ENCODE measurements at regions not wholly inside any gene's neighbourhood (a gene's known extent, or its start where the extent isn't known, plus 50 kb on each side); places are given as distances from the start of the nearest gene placed in this dataset.

DNA sequence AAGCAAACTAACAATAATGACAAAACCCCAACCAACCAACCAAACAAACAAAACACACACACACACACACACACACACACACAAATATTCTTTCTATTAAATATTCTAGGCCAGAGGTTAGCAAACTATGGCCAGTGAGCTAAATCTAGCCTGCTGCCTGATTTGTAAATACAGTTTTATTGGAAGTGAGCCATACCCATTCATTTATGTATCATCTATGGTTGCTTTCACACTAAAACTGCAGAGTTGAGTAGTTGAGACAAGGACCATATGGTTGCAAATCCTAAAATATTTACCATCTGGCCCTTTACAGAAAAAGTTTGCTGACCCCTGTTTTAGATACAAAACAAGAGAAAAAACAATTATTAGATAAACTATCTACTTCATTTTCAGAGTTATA, 620.5 kb upstream of the SEMA6A start:
- TF ChIP-seq SMAD3 (CRISPR knock-in tag; IDR thresholded peaks at IDR 0.05; ENCODE audit: borderline replicate concordance): no peak
- TF ChIP-seq, protein P1, sequence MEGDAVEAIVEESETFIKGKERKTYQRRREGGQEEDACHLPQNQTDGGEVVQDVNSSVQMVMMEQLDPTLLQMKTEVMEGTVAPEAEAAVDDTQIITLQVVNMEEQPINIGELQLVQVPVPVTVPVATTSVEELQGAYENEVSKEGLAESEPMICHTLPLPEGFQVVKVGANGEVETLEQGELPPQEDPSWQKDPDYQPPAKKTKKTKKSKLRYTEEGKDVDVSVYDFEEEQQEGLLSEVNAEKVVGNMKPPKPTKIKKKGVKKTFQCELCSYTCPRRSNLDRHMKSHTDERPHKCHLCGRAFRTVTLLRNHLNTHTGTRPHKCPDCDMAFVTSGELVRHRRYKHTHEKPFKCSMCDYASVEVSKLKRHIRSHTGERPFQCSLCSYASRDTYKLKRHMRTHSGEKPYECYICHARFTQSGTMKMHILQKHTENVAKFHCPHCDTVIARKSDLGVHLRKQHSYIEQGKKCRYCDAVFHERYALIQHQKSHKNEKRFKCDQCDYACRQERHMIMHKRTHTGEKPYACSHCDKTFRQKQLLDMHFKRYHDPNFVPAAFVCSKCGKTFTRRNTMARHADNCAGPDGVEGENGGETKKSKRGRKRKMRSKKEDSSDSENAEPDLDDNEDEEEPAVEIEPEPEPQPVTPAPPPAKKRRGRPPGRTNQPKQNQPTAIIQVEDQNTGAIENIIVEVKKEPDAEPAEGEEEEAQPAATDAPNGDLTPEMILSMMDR (IDR thresholded peaks at IDR 0.05): no peak
